22Rv1 (cell line): ENCODE measurements at regions not wholly inside any gene's neighbourhood (a gene's known extent, or its start where the extent isn't known, plus 50 kb on each side); places are given as distances from the start of the nearest gene placed in this dataset.

Experiments
- CTCF ChIP-seq: fragments of 450-650 bp; IDR thresholded peaks from 2 replicates; pipeline ENCODE4 v1.5.1; 2017; ENCODE audit warnings: mild to moderate bottlenecking
- ZFX ChIP-seq: fragments of 450-650 bp; IDR thresholded peaks from 2 replicates; pipeline ENCODE4 v1.6.1; 2017; ENCODE audit warnings: antibody characterized with exemption, borderline replicate concordance

- TF ChIP-seq CTCF (no peak), ZFX (no peak)
Measured at GRCh38 chr21:28167366-28167765, 825.3 kb downstream of the LTN1 start.
